ENCODE measurements at regions not wholly inside any gene's neighbourhood (a gene's known extent, or its start where the extent isn't known, plus 50 kb on each side); places are given as distances from the start of the nearest gene placed in this dataset.

- TF ChIP-seq CTCF (conservative IDR thresholded peaks at IDR 0.05) (no peak), ZFX (IDR thresholded peaks at IDR 0.05) (no peak)
Observed at GRCh38 chr14:85799668-85800067, 269.7 kb downstream of the FLRT2 start.

Data from C4-2B (cell line).